GM10248 (cell line): ENCODE measurements at regions not wholly inside any gene's neighbourhood (a gene's known extent, or its start where the extent isn't known, plus 50 kb on each side); places are given as distances from the start of the nearest gene placed in this dataset.

Source experiments
- CTCF ChIA-PET: fragments of 300-600 bp; sonication (Branson Sonifier 250); formaldehyde crosslinking; extraction: SDS; loops from one replicate; lab custom pipeline; 2021; ENCODE audit warnings: antibody characterized with exemption; lab: Yijun Ruan, JAX
- POLR2A ChIA-PET: fragments of 350-650 bp; sonication (Branson Sonifier 250); formaldehyde crosslinking; extraction: SDS; loops from one replicate; lab custom pipeline; 2020; ENCODE audit warnings: antibody characterized with exemption; lab: Yijun Ruan, JAX
- DNase-seq: peaks from one replicate; pipeline ENCODE4 v3.0.0; 2012; ENCODE audit errors: extremely low spot score
- CTCF ChIP-seq: IDR thresholded peaks from 2 replicates; pipeline ENCODE4 v1.5.1; 2012; ENCODE audit warnings: mild to moderate bottlenecking, low read depth; ENCODE audit errors: extremely low read depth, missing control alignments, control extremely low read depth

GRCh38 chr21:16534408-16535101 is 804.8 kb downstream of the USP25 start:
- TF ChIP-seq CTCF = no peak
- no peak for DNase-seq
- ChIA-PET CTCF (no interaction called here), POLR2A (no interaction called here)

GRCh38 chr21:16535102-16535422 is 805.3 kb downstream of the USP25 start:
- ChIA-PET CTCF (no interaction called here), POLR2A (no interaction called here)
- TF ChIP-seq CTCF = no peak
- no peak for DNase-seq

- ChIA-PET POLR2A (no interaction called here), CTCF (no interaction called here)
- TF ChIP-seq CTCF = no peak
- DNase-seq = no peak
These were observed 805.8 kb downstream of the USP25 start for GRCh38 chr21:16535626-16536025.

- ChIA-PET CTCF (interaction anchor here (0.7 kb wide), 1 partner anchor 17 kb away, joined by 3 read pairs; no protein-coding TSS in a partner anchor), POLR2A (no interaction called here)
- no peak for DNase-seq
- TF ChIP-seq CTCF = no peak
These were observed 806.4 kb downstream of the USP25 start for GRCh38 chr21:16536140-16536539.

- TF ChIP-seq CTCF = no peak
- DNase-seq = no peak
- ChIA-PET POLR2A (no interaction called here), CTCF (interaction anchor here (0.7 kb wide), 1 partner anchor 17 kb away, joined by 3 read pairs; no protein-coding TSS in a partner anchor)
These were observed 807.1 kb downstream of the USP25 start for GRCh38 chr21:16536643-16537434.

GRCh38 chr21:16537501-16537900 is 807.7 kb downstream of the USP25 start:
- ChIA-PET POLR2A (no interaction called here), CTCF (no interaction called here)
- DNase-seq = no peak
- no peak for TF ChIP-seq CTCF
